ENCODE measurements at regions not wholly inside any gene's neighbourhood (a gene's known extent, or its start where the extent isn't known, plus 50 kb on each side); places are given as distances from the start of the nearest gene placed in this dataset.

GRCh38 chr1:45258059-45258650 is 51.8 kb upstream of the ZSWIM5 start:
- H3K4me1 ChIP-seq (ENCODE audit: control insufficient read depth, insufficient read depth, low read length) = no peaks in the 10 kb centered on the region
- RAD21 ChIA-PET (ENCODE audit: unreplicated experiment) = no interaction called here
- ATAC-seq (no peak), DNase-seq (ENCODE audit: low read depth, low spot score) (no peak), FAIRE-seq (peak; percentile 23)
- no peaks in the 10 kb centered on the region for H3K36me3 ChIP-seq (ENCODE audit: control insufficient read depth in 2 of 2, insufficient read depth in 2 of 2, low read length in 1 of 2)
- no TSS peak for BruUV-seq (replicated peaks)
- no peak overlapping the region for H3K4me2 ChIP-seq (ENCODE audit: control insufficient read depth, insufficient read depth)
- no peak overlapping the region for H2AFZ ChIP-seq (ENCODE audit: control insufficient read depth, low read depth, low read length)
- in situ Hi-C loops (cut with MboI) (no loop called here), intact Hi-C loops (cut with micrococcal nuclease; ENCODE audit: unreplicated experiment) (no loop called here)
- CTCF ChIA-PET = no interaction called here
- WGBS (ENCODE audit: insufficient coverage, insufficient replicate concordance, low lambda C conversion rate, missing lambda C conversion rate) = 21% methylated on average over 1 of the region's 1 CpG
- POLR2A ChIA-PET = no interaction called here
- no peaks in the 10 kb centered on the region for H3K79me2 ChIP-seq (ENCODE audit: control insufficient read depth, insufficient read depth, low read length)
- no peak for TF ChIP-seq GABPA (IDR thresholded peaks at IDR 0.05; ENCODE audit: low read depth)
- no peak for TF ChIP-seq POLR2A (IDR thresholded peaks at IDR 0.05; ENCODE audit: low read depth, low read length)
- no peak for TF ChIP-seq CHD4 (IDR thresholded peaks at IDR 0.05)
- TF ChIP-seq BCL3 (IDR thresholded peaks at IDR 0.05; ENCODE audit: borderline replicate concordance, insufficient read depth, low read depth, low read length, poor library complexity, severe bottlenecking) = no peak
- no peak for TF ChIP-seq NFIC (IDR thresholded peaks at IDR 0.05; ENCODE audit: low read depth, low read length)
- no peak for TF ChIP-seq PAX8 (IDR thresholded peaks at IDR 0.05)
- TF ChIP-seq ZNF687 (IDR thresholded peaks at IDR 0.05) = no peak
- TF ChIP-seq ZBTB4 (CRISPR knock-in tag; IDR thresholded peaks at IDR 0.05) = no peak
- no peak for TF ChIP-seq JUND (IDR thresholded peaks at IDR 0.05; ENCODE audit: low read depth, low read length)
- TF ChIP-seq FOXM1 (IDR thresholded peaks at IDR 0.05; ENCODE audit: low read depth, low read length) = no peak
- TF ChIP-seq RAD51 (IDR thresholded peaks at IDR 0.05) = no peak
- no peak for TF ChIP-seq ESRRA (IDR thresholded peaks at IDR 0.05; ENCODE audit: low read length)
- no peak overlapping the region for H3K4me3 ChIP-seq
- H3K27me3 ChIP-seq (replicated peaks in 1 of 2; ENCODE audit: control insufficient read depth in 2 of 2, insufficient read depth in 2 of 2, low read length in 1 of 2) = no peaks in the 10 kb centered on the region; a peak in 1 of 4 replicates
- SMC1A ChIA-PET (ENCODE audit: uncharacterized antibody, unreplicated experiment) = no interaction called here
- H3K9ac ChIP-seq (ENCODE audit: control insufficient read depth, insufficient read depth, low read length) = no peak overlapping the region
- H3K27ac ChIP-seq (ENCODE audit: control insufficient read depth, insufficient read depth) = no peak overlapping the region
- peaks cover 11% of the 10 kb centered on the region; the same call in 2 of the 3 replicates for H3K9me3 ChIP-seq (replicated peaks; ENCODE audit: control insufficient read depth, insufficient read depth, low read length)
- H4K20me1 ChIP-seq (ENCODE audit: control insufficient read depth, insufficient read depth) = no peaks in the 10 kb centered on the region
